Lower leg skin (tissue), 4 donors: ENCODE measurements at regions not wholly inside any gene's neighbourhood (a gene's known extent, or its start where the extent isn't known, plus 50 kb on each side); places are given as distances from the start of the nearest gene placed in this dataset.
"Not testable (repeated sequence)": the region's sequence is repeated elsewhere in the genome, so short reads cannot be mapped to it uniquely, and the experiment has no call there.

ENCODE experiments used
- DNase-seq, 2 donors: peaks; one replicate each; pipeline ENCODE4 v3.0.0-alpha.2; 2019; ENCODE audit warnings: low spot score in 2 of 2
- H3K4me3 ChIP-seq: fragments of 200-600 bp; sonication (generic); 2 replicates; pipeline ENCODE4 v1.5.1; 2017; ENCODE audit warnings: mild to moderate bottlenecking, low read depth; ENCODE audit not compliant: poor library complexity, severe bottlenecking
- POLR2A ChIP-seq, 2 donors: fragments of 450-650 bp; IDR thresholded peaks; one replicate each; pipeline ENCODE4 v1.6.1; 2016 to 2017; ENCODE audit warnings: antibody characterized with exemption in 2 of 2, mild to moderate bottlenecking in 1 of 2, moderate library complexity in 1 of 2
- WGBS, 2 donors: methylation state at CpG; one replicate each; pipeline ENCODE4 v1.1.5; 2018; 5-methylcytosine and 5-hydroxymethylcytosine counted together
- intact Hi-C: fragments of 100-400 bp; cut with DNase I; formaldehyde crosslinking; loops from one replicate; pipeline ENCODE4 v1.15.0; 2023; ENCODE audit warnings: low total_unique reads
- TF ChIP-seq, protein P1 (sequence below), 3 donors: fragments of 450-650 bp; IDR thresholded peaks; one replicate each; pipeline ENCODE4 v1.5.1; 2016; ENCODE audit warnings: antibody characterized with exemption in 3 of 3, mild to moderate bottlenecking in 3 of 3, moderate library complexity in 2 of 3

DNA sequence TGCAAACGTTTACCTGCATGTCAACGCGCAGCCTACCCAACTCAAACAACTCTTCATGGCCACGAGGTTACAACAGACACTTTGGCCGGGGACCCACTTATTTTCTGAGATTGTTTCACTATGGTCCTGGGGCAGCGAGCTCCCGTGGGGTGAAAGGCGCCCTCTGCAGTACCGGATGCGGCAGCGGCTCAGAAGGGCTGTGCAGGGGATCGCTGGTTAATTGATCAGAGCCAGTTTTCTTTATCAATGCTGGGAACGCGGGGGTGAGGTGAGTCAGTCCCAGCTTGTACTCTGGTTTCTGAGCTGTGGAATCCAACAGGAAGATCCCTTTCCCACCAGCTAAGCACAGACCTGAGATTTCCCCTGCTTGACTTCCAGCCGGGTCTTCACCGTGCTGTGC is 366.5 kb upstream of the KLF6 start:
- DNase-seq: no peak
- TF ChIP-seq, protein P1, sequence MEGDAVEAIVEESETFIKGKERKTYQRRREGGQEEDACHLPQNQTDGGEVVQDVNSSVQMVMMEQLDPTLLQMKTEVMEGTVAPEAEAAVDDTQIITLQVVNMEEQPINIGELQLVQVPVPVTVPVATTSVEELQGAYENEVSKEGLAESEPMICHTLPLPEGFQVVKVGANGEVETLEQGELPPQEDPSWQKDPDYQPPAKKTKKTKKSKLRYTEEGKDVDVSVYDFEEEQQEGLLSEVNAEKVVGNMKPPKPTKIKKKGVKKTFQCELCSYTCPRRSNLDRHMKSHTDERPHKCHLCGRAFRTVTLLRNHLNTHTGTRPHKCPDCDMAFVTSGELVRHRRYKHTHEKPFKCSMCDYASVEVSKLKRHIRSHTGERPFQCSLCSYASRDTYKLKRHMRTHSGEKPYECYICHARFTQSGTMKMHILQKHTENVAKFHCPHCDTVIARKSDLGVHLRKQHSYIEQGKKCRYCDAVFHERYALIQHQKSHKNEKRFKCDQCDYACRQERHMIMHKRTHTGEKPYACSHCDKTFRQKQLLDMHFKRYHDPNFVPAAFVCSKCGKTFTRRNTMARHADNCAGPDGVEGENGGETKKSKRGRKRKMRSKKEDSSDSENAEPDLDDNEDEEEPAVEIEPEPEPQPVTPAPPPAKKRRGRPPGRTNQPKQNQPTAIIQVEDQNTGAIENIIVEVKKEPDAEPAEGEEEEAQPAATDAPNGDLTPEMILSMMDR (IDR thresholded peaks at IDR 0.05): no peak
- intact Hi-C loops: no loop called here
- no peak overlapping the region for H3K4me3 ChIP-seq
- WGBS, 2 donors: 88 to 91% methylated on average over 16 of the region's 16 CpGs

DNA sequence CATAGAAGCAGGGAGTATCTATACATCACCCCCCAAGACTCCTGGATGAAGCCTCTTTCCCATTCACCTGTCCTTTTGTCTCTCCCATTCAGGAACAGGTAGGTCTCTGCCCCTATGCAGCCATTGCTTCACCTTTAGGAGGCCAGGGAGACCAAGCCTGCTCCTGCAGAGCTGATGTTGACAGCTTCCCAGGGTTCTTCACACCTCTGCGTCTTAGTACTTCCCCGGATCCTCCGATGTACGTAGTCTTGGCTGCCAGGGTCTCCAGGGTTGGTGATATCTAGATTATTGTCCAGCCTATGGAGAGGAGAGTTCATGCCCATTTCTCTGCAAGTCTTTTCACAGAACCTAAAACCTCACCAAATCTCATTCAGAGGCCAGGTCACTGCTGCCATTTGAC is 365.7 kb upstream of the KLF6 start:
- H3K4me3 ChIP-seq: no peak overlapping the region
- TF ChIP-seq, protein P1 (IDR thresholded peaks at IDR 0.05): no peak
- intact Hi-C loops: no loop called here
- WGBS, 2 donors: 100% methylated on average over 4 of the region's 4 CpGs
- no peak for DNase-seq

DNA sequence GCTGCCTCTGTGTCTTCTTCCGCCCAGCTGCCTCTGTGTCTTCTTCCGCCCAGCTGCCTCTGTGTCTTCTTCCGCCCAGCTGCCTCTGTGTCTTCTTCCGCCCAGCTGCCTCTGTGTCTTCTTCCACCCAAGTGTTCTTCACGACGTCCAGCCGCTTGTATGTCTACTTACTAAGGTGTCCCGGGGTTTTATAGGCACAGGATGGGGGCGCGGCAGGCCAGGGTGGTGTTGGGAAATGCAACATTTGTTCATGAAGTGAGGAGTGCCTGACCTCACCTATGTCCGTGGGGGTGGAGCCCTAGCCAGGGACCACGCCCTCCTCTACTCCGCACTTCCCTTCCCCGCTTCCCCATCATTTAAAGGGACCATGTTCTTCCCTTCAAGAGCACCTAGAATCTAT is 364.5 kb upstream of the KLF6 start:
- 91 to 93% methylated on average over 14 of the region's 14 CpGs for WGBS, 2 donors
- intact Hi-C loops, H3K4me3 ChIP-seq, DNase-seq: not testable (repeated sequence)

DNA sequence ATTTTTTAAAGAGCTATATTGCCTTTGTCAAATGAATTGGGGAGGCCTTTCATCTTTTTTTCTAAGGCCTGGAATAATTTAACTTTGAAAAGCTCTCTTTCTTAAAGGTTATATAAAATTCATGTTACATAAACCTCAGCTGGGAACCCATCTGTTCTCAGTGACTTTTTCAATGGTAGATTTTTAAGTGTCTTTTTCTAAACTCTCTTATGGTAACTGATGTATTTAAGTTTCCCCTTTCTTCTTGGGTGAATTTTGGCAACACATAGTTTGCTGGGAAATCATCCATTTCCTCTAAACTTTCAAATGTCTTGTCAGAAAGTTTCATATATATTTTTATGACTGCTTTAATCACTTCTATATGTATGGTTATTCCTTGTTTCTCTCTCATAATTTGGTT is 362.2 kb upstream of the KLF6 start:
- TF ChIP-seq, protein P1 (IDR thresholded peaks at IDR 0.05): no peak
- TF ChIP-seq POLR2A (IDR thresholded peaks at IDR 0.05): no peak
- no peak for DNase-seq
- intact Hi-C loops: no loop called here
- no peak overlapping the region for H3K4me3 ChIP-seq

DNA sequence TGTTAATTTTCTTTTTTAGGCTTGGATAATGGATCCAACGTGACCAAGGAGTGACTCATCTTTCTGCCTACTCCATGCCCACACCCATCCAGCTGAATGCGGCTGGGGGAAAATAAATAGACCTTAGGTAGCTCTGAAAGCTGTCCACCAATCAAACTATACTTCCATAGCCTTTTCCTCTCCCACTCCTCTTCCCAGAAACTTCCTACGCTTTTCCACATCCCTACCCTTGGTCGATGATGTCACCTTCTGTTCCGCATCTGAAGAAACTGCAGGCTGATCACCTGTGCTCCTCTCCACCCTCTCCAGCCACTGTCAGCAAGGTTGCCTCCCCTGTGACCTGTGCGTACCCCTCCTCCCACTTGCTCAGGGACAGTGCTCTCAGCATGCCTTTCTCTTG is 359.8 kb upstream of the KLF6 start:
- WGBS, 2 donors: 68 to 74% methylated on average over 6 of the region's 6 CpGs
- intact Hi-C loops: no loop called here

DNA sequence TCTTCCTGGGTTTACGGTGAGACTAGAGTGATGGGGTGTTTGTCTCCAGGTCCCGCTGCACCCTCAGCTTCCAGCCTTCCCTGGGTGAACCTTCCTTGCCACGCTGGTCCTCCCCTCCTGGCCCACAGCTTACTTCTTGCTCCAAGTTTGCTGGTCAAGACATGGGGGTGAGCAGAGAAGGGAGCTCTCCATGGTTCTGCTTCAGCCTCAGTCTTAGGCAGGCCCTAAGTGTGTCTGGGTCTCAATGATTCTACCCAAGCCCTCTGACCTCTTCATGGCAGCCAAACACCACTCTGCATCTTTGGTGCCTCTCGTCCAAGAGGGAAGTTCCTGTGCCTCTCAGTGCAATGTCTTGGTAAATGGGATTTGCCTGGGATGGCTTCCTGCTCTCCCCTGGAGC is 356.5 kb upstream of the KLF6 start:
- intact Hi-C loops: no loop called here
- 83 to 94% methylated on average over 4 of the region's 4 CpGs for WGBS, 2 donors
- no peak for TF ChIP-seq POLR2A (IDR thresholded peaks at IDR 0.05)
- H3K4me3 ChIP-seq: no peak overlapping the region
- no peak for DNase-seq

More for the DNA sequence above, 359.8 kb upstream of the KLF6 start:
- H3K4me3 ChIP-seq: no peak overlapping the region
- DNase-seq: no peak
- TF ChIP-seq, protein P1 (IDR thresholded peaks at IDR 0.05): no peak
- TF ChIP-seq POLR2A (IDR thresholded peaks at IDR 0.05): no peak

DNA sequence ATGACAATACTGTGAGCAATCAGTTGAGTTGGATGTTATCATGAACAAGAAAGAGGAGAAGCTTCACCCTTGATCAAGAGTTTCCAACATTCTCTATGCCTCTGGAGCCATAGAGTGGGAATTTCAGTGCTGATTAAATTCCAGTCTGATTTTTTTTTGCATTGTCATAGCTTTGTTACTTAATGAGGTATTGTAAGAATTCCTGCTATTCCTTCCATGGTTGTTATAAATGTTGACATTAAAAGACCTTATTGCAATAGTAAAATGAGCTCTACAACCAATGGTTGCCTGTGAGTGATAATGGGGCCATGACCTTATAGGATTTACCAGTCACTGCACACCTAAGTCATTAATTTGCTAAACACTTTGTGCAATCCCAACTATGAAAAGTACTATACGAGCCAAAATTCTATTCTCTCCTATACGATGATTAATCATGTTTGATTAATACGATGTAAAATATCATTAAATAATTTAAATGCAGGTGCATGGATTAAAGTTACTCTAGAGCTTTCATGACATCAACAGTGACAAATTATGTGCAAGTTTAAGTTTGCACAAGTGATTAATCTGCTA is 353.2 kb upstream of the KLF6 start:
- no peak overlapping the region for H3K4me3 ChIP-seq
- intact Hi-C loops: no loop called here
- WGBS, 2 donors: 72 to 83% methylated on average over 3 of the region's 3 CpGs
- TF ChIP-seq, protein P1 (IDR thresholded peaks at IDR 0.05): no peak
- no peak for TF ChIP-seq POLR2A (IDR thresholded peaks at IDR 0.05)
- DNase-seq: no peak
